GM18520 (cell line): ENCODE measurements at regions not wholly inside any gene's neighbourhood (a gene's known extent, or its start where the extent isn't known, plus 50 kb on each side); places are given as distances from the start of the nearest gene placed in this dataset.
"Not testable (repeated sequence)": the region's sequence is repeated elsewhere in the genome, so short reads cannot be mapped to it uniquely, and the experiment has no call there.

ENCODE experiments used
- ATAC-seq: cut with Tn5 transposase; IDR thresholded peaks from one replicate; pipeline ENCODE4 v1.9.1; 2021; ENCODE audit not compliant: unreplicated experiment

- no peak for ATAC-seq
These were observed 201.1 kb downstream of the PTH2R start for GRCh38 chr2:208607694-208608093.

- no peak for ATAC-seq
These were observed 201.7 kb downstream of the PTH2R start for GRCh38 chr2:208608122-208608835.

GRCh38 chr2:208609166-208609804 is 202.7 kb downstream of the PTH2R start:
- ATAC-seq = no peak

- ATAC-seq = not testable (repeated sequence)
These were observed 209.1 kb downstream of the PTH2R start for GRCh38 chr2:208615675-208616074.

GRCh38 chr2:208618220-208618619 is 211.6 kb downstream of the PTH2R start:
- no peak for ATAC-seq

GRCh38 chr2:208619993-208620392 is 213.4 kb downstream of the PTH2R start:
- no peak for ATAC-seq

- no peak for ATAC-seq
These were observed 213.9 kb downstream of the PTH2R start for GRCh38 chr2:208620487-208620978.

DNA sequence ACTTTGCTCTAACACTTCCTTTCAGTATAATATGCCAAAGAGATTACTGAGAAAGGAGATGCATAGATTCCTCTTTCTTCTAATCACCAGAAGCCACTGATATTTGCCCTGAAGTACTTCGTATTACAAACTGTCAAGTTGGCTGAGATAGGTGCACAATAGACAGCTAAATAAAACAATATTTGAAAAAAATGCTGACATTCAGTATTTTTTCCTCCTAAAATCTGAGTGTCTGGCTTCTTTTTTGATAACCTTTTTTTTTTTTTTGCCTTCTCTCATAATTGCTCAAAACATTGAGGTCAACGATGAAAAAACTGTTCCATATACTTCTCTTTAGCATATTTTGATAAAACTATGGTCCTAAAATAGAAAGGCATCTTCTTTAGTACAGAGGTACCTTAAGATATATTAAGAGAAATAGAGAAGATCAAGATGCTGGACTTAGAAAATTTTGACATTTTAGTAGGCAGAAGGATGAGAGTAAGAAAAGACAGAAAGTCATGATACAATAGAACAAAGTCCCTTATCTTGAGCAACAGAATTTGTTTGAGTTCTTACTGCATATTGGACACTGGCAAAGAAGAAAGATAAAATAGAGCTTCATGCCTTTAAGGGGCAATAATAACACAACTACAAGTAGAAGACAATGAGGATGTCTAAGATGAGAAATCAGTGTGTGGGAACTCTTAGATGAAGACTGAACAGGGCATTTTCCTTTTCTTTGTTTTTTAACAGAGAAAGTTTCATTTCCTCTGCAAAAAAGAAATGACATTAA is 220.7 kb downstream of the PTH2R start:
- no peak for ATAC-seq

DNA sequence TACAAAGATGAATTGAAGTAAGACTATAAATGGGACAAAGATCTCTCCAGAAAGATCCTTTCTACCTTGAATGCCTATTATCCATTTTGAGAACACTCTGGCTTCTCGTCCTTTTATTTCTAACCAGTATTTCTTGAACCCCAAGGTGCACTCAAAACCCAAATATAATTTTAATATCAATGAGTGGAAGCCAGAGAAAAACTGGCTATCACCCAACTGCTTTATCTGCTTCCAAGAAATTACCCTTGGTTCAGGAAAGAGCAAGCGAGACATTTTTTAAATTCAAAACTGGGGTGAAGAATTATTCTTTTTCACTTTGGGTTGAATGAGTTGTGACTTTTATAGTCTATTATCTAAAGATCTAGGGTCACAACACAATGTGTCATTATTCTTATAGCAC is 221.3 kb downstream of the PTH2R start:
- ATAC-seq = no peak

- ATAC-seq = no peak
These were observed 231.5 kb downstream of the PTH2R start for GRCh38 chr2:208638059-208638458.

GRCh38 chr2:208642125-208642779 is 235.7 kb downstream of the PTH2R start:
- ATAC-seq = no peak

- ATAC-seq = no peak
These were observed 236.6 kb downstream of the PTH2R start for GRCh38 chr2:208643145-208643544.

GRCh38 chr2:208645226-208645625 is 238.6 kb downstream of the PTH2R start:
- no peak for ATAC-seq

- no peak for ATAC-seq
These were observed 241.8 kb downstream of the PTH2R start for GRCh38 chr2:208648368-208648767.

DNA sequence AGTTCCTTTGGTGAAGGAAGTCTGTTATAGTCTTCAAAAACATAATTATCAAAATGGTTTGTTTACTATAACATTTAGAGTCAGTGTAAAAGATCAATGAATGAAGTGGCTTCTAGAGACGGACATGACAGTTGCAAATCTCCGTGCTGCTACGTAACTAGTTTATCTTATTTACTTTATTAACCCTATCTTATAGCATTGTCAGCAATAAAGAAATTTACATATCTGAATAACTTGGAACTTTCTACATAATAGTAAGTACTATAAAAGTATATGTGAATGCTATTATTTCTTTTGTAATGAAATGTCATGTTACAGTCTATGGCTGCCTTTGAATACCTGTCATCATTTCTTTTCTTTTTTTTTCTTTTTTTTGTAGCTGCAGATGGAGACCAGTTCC is 246.8 kb downstream of the PTH2R start:
- ATAC-seq = no peak

- no peak for ATAC-seq
These were observed 247.5 kb downstream of the PTH2R start for GRCh38 chr2:208654056-208654455.

DNA sequence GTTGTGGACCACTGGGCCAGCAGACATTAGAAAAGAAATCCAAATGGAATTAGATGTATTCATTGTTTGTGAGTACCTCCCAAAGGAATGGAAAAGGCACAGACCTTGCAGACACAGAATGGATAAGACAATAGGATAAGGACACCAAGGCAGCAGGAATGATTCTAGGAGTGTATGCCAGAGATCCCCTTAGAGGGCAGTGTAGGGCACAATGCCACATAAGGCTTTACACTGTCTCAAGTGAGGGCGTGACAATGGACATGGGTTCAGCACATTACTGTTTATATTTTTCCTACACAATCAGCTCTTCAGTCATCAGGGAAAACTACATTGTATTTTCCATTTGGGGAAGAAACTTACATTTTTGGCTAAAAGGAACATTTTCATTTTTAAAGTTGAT is 250.9 kb downstream of the PTH2R start:
- no peak for ATAC-seq

- ATAC-seq = no peak
These were observed 262.8 kb downstream of the PTH2R start for GRCh38 chr2:208669394-208669793.

GRCh38 chr2:208671284-208671683 is 264.7 kb downstream of the PTH2R start:
- ATAC-seq = no peak

GRCh38 chr2:208671886-208672680 is 265.5 kb downstream of the PTH2R start:
- no peak for ATAC-seq
